Upper lobe of right lung (tissue), 1 donor: ENCODE measurements at regions not wholly inside any gene's neighbourhood (a gene's known extent, or its start where the extent isn't known, plus 50 kb on each side); places are given as distances from the start of the nearest gene placed in this dataset.

Experiments used
- ATAC-seq: fragments of 200-7000 bp; cut with Tn5 transposase; one replicate; pipeline ENCODE4 v1.9.1; 2020; ENCODE audit warnings: mild to moderate bottlenecking, moderate library complexity
- DNase-seq: peaks from one replicate; pipeline ENCODE4 v3.0.0-alpha.2; 2020
- H3K27ac ChIP-seq: fragments of 200-600 bp; one replicate; pipeline ENCODE4 v1.8.0; 2022
- H3K27me3 ChIP-seq: fragments of 200-600 bp; one replicate; pipeline ENCODE4 v1.8.0; 2022; ENCODE audit warnings: mild to moderate bottlenecking
- H3K36me3 ChIP-seq: fragments of 200-600 bp; one replicate; pipeline ENCODE4 v1.8.0; 2022
- H3K4me1 ChIP-seq: fragments of 200-600 bp; one replicate; pipeline ENCODE4 v1.8.0; 2022
- H3K4me3 ChIP-seq: fragments of 200-600 bp; one replicate; pipeline ENCODE4 v1.8.0; 2022; ENCODE audit warnings: mild to moderate bottlenecking
- H3K9me3 ChIP-seq: fragments of 200-600 bp; one replicate; pipeline ENCODE4 v1.8.0; 2022
- intact Hi-C: fragments of 100-400 bp; cut with DNase I; formaldehyde crosslinking; loops from one replicate; pipeline ENCODE4 v1.11.0; 2022
- TF ChIP-seq, protein P1 (sequence below): fragments of 200-600 bp; IDR thresholded peaks from one replicate; pipeline ENCODE4 v1.8.0; 2022; ENCODE audit warnings: antibody characterized with exemption
- donor health status: DM: no; HTN: yes; CAD: no; lungs with severe emphysema.

- Histone ChIP-seq H3K27ac (no peak overlapping the region), H3K4me3 (no peak overlapping the region), H3K9me3 (no peaks in the 10 kb centered on the region), H3K36me3 (no peaks in the 10 kb centered on the region), H3K27me3 (no peaks in the 10 kb centered on the region), H3K4me1 (no peaks in the 10 kb centered on the region)
- DNase-seq (no peak), ATAC-seq (no peak)
- intact Hi-C loops, result no loop called here
- TF ChIP-seq, protein P1, sequence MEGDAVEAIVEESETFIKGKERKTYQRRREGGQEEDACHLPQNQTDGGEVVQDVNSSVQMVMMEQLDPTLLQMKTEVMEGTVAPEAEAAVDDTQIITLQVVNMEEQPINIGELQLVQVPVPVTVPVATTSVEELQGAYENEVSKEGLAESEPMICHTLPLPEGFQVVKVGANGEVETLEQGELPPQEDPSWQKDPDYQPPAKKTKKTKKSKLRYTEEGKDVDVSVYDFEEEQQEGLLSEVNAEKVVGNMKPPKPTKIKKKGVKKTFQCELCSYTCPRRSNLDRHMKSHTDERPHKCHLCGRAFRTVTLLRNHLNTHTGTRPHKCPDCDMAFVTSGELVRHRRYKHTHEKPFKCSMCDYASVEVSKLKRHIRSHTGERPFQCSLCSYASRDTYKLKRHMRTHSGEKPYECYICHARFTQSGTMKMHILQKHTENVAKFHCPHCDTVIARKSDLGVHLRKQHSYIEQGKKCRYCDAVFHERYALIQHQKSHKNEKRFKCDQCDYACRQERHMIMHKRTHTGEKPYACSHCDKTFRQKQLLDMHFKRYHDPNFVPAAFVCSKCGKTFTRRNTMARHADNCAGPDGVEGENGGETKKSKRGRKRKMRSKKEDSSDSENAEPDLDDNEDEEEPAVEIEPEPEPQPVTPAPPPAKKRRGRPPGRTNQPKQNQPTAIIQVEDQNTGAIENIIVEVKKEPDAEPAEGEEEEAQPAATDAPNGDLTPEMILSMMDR, result no peak
These were observed 356.7 kb downstream of the FRK start for GRCh38 chr6:115704028-115704427.

DNA sequence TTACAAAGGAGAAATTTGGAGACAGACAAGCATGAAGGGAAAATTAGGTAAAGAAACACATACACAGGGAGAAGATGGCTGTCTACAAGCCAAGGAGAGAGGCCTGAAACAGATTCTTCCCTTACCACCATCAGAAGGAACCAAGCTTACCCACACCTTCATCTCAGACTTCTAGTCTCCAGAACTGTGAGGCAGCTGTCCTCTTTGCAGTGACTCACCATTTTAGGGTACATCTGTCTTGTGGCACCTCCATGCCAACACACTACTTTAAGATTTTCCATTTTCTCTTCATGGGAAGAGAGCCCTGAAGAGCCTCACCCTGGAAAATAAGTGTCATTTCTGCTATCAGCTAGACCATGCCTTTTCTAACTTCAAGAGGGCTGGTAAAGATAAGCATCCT, 369.3 kb downstream of the FRK start:
- intact Hi-C loops, result no loop called here
- H3K4me1 ChIP-seq, result no peaks in the 10 kb centered on the region
- TF ChIP-seq, protein P1, result no peak
- no peaks in the 10 kb centered on the region for H3K9me3 ChIP-seq
- H3K27me3 ChIP-seq, result no peaks in the 10 kb centered on the region
- ATAC-seq (no peak), DNase-seq (no peak)
- H3K36me3 ChIP-seq, result no peaks in the 10 kb centered on the region
- no peak overlapping the region for H3K4me3 ChIP-seq
- H3K27ac ChIP-seq, result no peak overlapping the region

- Histone ChIP-seq H3K27me3 (no peaks in the 10 kb centered on the region), H3K9me3 (no peaks in the 10 kb centered on the region), H3K4me1 (no peaks in the 10 kb centered on the region), H3K4me3 (no peak overlapping the region), H3K36me3 (no peaks in the 10 kb centered on the region), H3K27ac (no peak overlapping the region)
- TF ChIP-seq, protein P1, result no peak
- intact Hi-C loops, result no loop called here
- no peak for ATAC-seq
- DNase-seq, result no peak
These were observed 369.8 kb downstream of the FRK start for GRCh38 chr6:115690854-115691253.

- Histone ChIP-seq H3K27ac (no peak overlapping the region), H3K9me3 (no peaks in the 10 kb centered on the region), H3K36me3 (no peaks in the 10 kb centered on the region), H3K4me1 (no peaks in the 10 kb centered on the region), H3K4me3 (no peak overlapping the region), H3K27me3 (no peaks in the 10 kb centered on the region)
- no peak for DNase-seq
- TF ChIP-seq, protein P1, result no peak
- no peak for ATAC-seq
- intact Hi-C loops, result no loop called here
These were observed 378.5 kb downstream of the FRK start for GRCh38 chr6:115681978-115682775.

DNA sequence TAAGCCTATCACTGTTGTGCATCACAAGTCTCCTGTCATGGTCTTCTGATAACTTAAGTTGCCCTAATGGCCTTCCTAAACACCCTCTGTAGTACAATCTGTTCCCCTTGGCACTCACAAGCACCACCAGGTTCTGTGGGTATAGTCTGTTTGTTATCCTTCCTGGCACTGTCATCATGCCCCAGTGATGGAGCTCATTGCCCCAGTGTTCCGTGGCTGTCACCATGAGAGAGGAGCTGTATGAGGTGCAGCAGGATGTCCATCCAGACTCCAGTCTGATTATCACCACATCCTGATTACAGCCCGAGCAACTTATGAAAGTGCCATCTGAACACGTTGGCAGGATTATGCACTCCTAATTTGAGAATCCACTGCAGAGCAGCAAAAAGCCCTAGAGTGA, 380.1 kb downstream of the FRK start:
- Histone ChIP-seq H3K36me3 (no peaks in the 10 kb centered on the region), H3K4me1 (no peaks in the 10 kb centered on the region), H3K27me3 (no peaks in the 10 kb centered on the region), H3K9me3 (no peaks in the 10 kb centered on the region), H3K27ac (no peak overlapping the region), H3K4me3 (no peak overlapping the region)
- TF ChIP-seq, protein P1, result no peak
- intact Hi-C loops, result no loop called here
- no peak for DNase-seq
- no peak for ATAC-seq
